PC-3 (cell line): ENCODE measurements at regions not wholly inside any gene's neighbourhood (a gene's known extent, or its start where the extent isn't known, plus 50 kb on each side); places are given as distances from the start of the nearest gene placed in this dataset.

Experiments
- ATAC-seq: fragments of 200-7000 bp; cut with Tn5 transposase; 2 replicates; pipeline ENCODE4 v1.9.1; 2020; ENCODE audit warnings: mild to moderate bottlenecking, moderate library complexity
- BruUV-seq: library from RNA; stranded (reverse); fragments of 400-500 nt; replicated peaks from 2 replicates; lab custom pipeline; 2021; lab: Mats Ljungman, UMichigan
- CTCF ChIA-PET: fragments of 300-600 bp; sonication (Branson Sonifier 250); formaldehyde crosslinking; loops from one replicate; lab custom pipeline; 2022; ENCODE audit warnings: antibody characterized with exemption; lab: Charles Lee
- POLR2A ChIA-PET: fragments of 300-600 bp; sonication (Branson Sonifier 250); formaldehyde crosslinking; loops from one replicate; lab custom pipeline; 2022; ENCODE audit warnings: antibody characterized with exemption; ENCODE audit not compliant: unreplicated experiment; lab: Charles Lee
- DNase-seq: peaks from one replicate; pipeline ENCODE4 v3.0.0-alpha.2; 2015
- H2AFZ ChIP-seq: fragments of 300-600 bp; sonication (generic); 2 replicates; pipeline ENCODE4 v1.6.0; 2016; ENCODE audit warnings: antibody characterized with exemption, low read length
- H3F3A ChIP-seq: fragments of 300-600 bp; sonication (generic); one replicate; pipeline ENCODE4 v1.6.0; 2017; ENCODE audit warnings: antibody characterized with exemption, low read length, control low read depth, mild to moderate bottlenecking; ENCODE audit not compliant: unreplicated experiment
- H3K27ac ChIP-seq: fragments of 300-600 bp; sonication (generic); 2 replicates; pipeline ENCODE4 v1.5.1; 2016; ENCODE audit warnings: mild to moderate bottlenecking, low read length
- H3K27me3 ChIP-seq: fragments of 300-600 bp; sonication (generic); 2 replicates; pipeline ENCODE4 v1.6.1; 2016; ENCODE audit warnings: low read length, mixed read lengths
- H3K36me3 ChIP-seq: fragments of 300-600 bp; sonication (generic); 2 replicates; pipeline ENCODE4 v1.6.1; 2016; ENCODE audit warnings: low read depth, mixed run types, low read length, mixed read lengths
- H3K4me1 ChIP-seq: fragments of 300-600 bp; sonication (generic); 2 replicates; pipeline ENCODE4 v1.5.1; 2016; ENCODE audit warnings: low read length; ENCODE audit not compliant: insufficient read depth
- H3K4me2 ChIP-seq: fragments of 300-600 bp; sonication (generic); 2 replicates; pipeline ENCODE4 v1.6.0; 2016; ENCODE audit warnings: low read length
- H3K4me3 ChIP-seq: fragments of 300-600 bp; sonication (generic); 2 replicates; pipeline ENCODE4 v1.5.1; 2016; ENCODE audit warnings: mild to moderate bottlenecking, low read length, mixed read lengths
- H3K79me2 ChIP-seq: fragments of 300-600 bp; sonication (generic); 2 replicates; pipeline ENCODE4 v1.6.1; 2017; ENCODE audit warnings: low read length, mixed read lengths
- H3K9ac ChIP-seq: fragments of 300-600 bp; sonication (generic); 2 replicates; pipeline ENCODE4 v1.6.0; 2016; ENCODE audit warnings: mild to moderate bottlenecking, low read length
- H3K9me2 ChIP-seq: fragments of 300-600 bp; sonication (generic); replicated peaks from 2 replicates; pipeline ENCODE4 v1.6.1; 2016; ENCODE audit warnings: mixed run types, low read length, mixed read lengths
- H3K9me3 ChIP-seq: fragments of 300-600 bp; sonication (generic); 2 replicates; pipeline ENCODE4 v1.6.1; 2016; ENCODE audit warnings: low read length, mixed read lengths
- H4K20me1 ChIP-seq: fragments of 300-600 bp; sonication (generic); 2 replicates; pipeline ENCODE4 v1.6.1; 2016; ENCODE audit warnings: low read length, mixed read lengths
- EZH2 ChIP-seq: fragments of 300-600 bp; sonication (generic); IDR thresholded peaks from one replicate; pipeline ENCODE4 v1.6.1; 2017; ENCODE audit warnings: antibody characterized with exemption, mild to moderate bottlenecking, low read length; ENCODE audit not compliant: unreplicated experiment
- EZH2phosphoT487 ChIP-seq: fragments of 300-600 bp; sonication (generic); IDR thresholded peaks from 2 replicates; pipeline ENCODE4 v1.6.1; 2018; ENCODE audit warnings: mild to moderate bottlenecking, antibody characterized with exemption, low read length, borderline replicate concordance
- intact Hi-C: fragments of 100-400 bp; cut with micrococcal nuclease; formaldehyde crosslinking; loops from 2 replicates; pipeline ENCODE4 v1.9.0; 2023
- TF ChIP-seq, protein P1 (sequence below): fragments of 300-600 bp; sonication (generic); conservative IDR thresholded peaks from 2 replicates; pipeline ENCODE4 v1.5.1; 2017; ENCODE audit warnings: antibody characterized with exemption, low read depth, mild to moderate bottlenecking, low read length

DNA sequence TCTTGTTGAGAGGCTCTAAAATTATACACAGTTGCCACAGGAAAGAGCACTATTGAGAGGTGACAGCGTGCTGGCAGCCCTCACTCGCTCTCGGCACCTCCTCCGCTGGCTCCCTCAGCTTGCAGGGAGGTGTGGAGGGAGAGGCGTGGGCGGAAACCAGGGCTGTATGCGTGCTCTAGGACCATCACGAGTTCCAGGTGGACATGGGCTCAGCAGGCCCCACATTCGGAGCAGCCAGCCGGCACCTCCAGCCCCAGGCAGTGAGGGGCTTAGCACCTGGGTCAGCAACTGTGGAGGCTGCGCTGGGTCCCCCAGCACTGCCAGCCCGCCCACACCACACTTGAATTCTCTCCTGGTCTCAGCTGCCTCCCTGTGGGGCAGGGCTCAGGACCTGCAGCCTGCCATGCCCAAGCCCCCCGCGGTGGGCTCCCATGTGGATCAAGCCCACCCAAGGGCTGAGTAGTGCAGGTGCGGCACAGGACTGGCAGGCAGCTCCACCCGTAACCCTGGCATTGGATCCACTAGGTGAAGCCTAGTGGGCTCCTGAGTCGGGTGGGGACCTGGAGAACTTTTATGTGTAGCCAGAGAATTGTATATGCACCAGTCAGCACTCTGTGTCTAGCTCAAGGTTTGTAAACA lies 460.6 kb upstream of the ALCAM start:
- H3K79me2 ChIP-seq: no peaks in the 10 kb centered on the region
- no peak overlapping the region for H3K9ac ChIP-seq
- ATAC-seq (no peak), DNase-seq (no peak)
- no peaks in the 10 kb centered on the region for H3K9me2 ChIP-seq
- POLR2A ChIA-PET: interaction anchor here (0.6 kb wide), 1 partner anchor 26 kb away, joined by 3 read pairs; no protein-coding TSS in a partner anchor
- BruUV-seq: no TSS peak
- H3K9me3 ChIP-seq: peaks cover 11% of the 10 kb centered on the region
- intact Hi-C loops: loop anchor here (5.0 kb wide), 1 partner anchor 211 kb away; no protein-coding TSS in a partner anchor
- H3K36me3 ChIP-seq: peaks cover 2% of the 10 kb centered on the region; the same call in 1 of the 2 replicates
- no peaks in the 10 kb centered on the region for H3K27me3 ChIP-seq
- H3K4me3 ChIP-seq: no peak overlapping the region
- H3K27ac ChIP-seq: no peak overlapping the region
- H3K4me2 ChIP-seq: no peak overlapping the region
- peaks cover 6% of the 10 kb centered on the region for H3F3A ChIP-seq
- TF ChIP-seq EZH2phosphoT487 (no peak), EZH2 (no peak)
- TF ChIP-seq, protein P1, sequence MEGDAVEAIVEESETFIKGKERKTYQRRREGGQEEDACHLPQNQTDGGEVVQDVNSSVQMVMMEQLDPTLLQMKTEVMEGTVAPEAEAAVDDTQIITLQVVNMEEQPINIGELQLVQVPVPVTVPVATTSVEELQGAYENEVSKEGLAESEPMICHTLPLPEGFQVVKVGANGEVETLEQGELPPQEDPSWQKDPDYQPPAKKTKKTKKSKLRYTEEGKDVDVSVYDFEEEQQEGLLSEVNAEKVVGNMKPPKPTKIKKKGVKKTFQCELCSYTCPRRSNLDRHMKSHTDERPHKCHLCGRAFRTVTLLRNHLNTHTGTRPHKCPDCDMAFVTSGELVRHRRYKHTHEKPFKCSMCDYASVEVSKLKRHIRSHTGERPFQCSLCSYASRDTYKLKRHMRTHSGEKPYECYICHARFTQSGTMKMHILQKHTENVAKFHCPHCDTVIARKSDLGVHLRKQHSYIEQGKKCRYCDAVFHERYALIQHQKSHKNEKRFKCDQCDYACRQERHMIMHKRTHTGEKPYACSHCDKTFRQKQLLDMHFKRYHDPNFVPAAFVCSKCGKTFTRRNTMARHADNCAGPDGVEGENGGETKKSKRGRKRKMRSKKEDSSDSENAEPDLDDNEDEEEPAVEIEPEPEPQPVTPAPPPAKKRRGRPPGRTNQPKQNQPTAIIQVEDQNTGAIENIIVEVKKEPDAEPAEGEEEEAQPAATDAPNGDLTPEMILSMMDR: no peak
- H4K20me1 ChIP-seq: no peaks in the 10 kb centered on the region
- peaks cover 30% of the 10 kb centered on the region for H3K4me1 ChIP-seq
- CTCF ChIA-PET: no interaction called here
- H2AFZ ChIP-seq: no peak overlapping the region

DNA sequence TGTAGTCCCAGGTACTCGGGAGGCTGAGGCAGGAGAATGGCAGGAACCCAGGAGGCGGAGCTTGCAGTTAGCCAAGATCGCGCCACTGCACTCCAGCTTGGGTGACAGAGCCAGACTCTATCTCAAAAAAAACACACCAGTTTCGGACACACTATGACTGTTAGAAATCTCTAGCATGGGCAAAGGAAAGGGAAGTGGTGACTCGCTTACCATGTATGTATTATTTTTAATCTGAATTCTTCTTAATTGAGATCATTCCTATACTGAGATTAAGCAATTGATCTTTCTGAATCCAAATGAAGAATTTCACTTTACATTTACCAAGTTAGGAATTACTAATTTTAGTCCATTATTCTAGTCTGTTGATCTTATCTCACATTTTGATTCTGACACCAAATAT lies 459.2 kb upstream of the ALCAM start:
- peak overlapping the region; percentile 56; the same call in 1 of the 2 replicates for H3K4me2 ChIP-seq
- intact Hi-C loops: loop anchor here (5.0 kb wide), 1 partner anchor 210 kb away; no protein-coding TSS in a partner anchor
- ChIA-PET POLR2A (interaction anchor here (0.7 kb wide), 1 partner anchor 24 kb away, joined by 4 read pairs; no protein-coding TSS in a partner anchor), CTCF (no interaction called here)
- no peak overlapping the region; the same call in 1 of the 2 replicates for H3K4me3 ChIP-seq
- peaks cover 6% of the 10 kb centered on the region for H3F3A ChIP-seq
- no peaks in the 10 kb centered on the region for H3K9me2 ChIP-seq
- H3K79me2 ChIP-seq: no peaks in the 10 kb centered on the region
- peaks cover 10% of the 10 kb centered on the region for H3K9me3 ChIP-seq
- DNase-seq: peak; percentile 88
- BruUV-seq: no TSS peak
- peak; percentile 53 for ATAC-seq
- peak overlapping the region; percentile 60 for H2AFZ ChIP-seq
- H3K4me1 ChIP-seq: peaks cover 30% of the 10 kb centered on the region
- no peaks in the 10 kb centered on the region for H4K20me1 ChIP-seq
- TF ChIP-seq EZH2phosphoT487 (no peak), EZH2 (no peak)
- TF ChIP-seq, protein P1: no peak
- no peaks in the 10 kb centered on the region for H3K27me3 ChIP-seq
- H3K9ac ChIP-seq: no peak overlapping the region
- H3K27ac ChIP-seq: peak overlapping the region; percentile 45
- peaks cover 2% of the 10 kb centered on the region; the same call in 1 of the 2 replicates for H3K36me3 ChIP-seq

DNA sequence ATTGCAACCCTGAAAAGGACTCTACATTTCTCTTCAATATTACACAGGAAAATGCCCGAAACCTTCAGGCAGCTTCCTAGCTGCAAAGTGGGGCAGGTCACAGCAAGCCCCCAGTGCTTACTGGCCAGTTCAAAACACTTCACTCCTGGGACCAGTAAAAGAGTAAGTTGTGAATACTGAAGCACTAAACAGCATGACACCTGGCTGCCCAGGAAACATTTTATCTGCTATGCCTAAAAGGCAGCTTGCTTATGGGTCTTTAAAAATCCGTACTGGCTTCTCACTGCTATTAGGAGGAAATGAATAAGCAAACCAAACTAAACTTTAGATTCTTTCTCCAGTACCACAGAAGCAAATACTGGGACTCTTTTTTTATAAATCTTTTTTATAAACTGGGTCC lies 457.9 kb upstream of the ALCAM start:
- TF ChIP-seq EZH2phosphoT487: no peak
- no peak for TF ChIP-seq EZH2
- TF ChIP-seq, protein P1: no peak
- H2AFZ ChIP-seq: peak overlapping the region; percentile 74
- ChIA-PET POLR2A (interaction anchor here (0.7 to 1.4 kb wide), 2 partner anchors 11 to 457 kb away, joined by 5 to 7 read pairs; partner anchors contain the start of gene ALCAM), CTCF (interaction anchor here (0.6 to 1.5 kb wide), 3 partner anchors 12 to 304 kb away, joined by 3 to 5 read pairs (median 4); no protein-coding TSS in a partner anchor)
- H3K9me2 ChIP-seq: no peaks in the 10 kb centered on the region
- peak overlapping the region; percentile 71 for H3K4me2 ChIP-seq
- H4K20me1 ChIP-seq: no peaks in the 10 kb centered on the region
- H3K79me2 ChIP-seq: no peaks in the 10 kb centered on the region
- peaks cover 30% of the 10 kb centered on the region for H3K4me1 ChIP-seq
- no TSS peak for BruUV-seq
- peak; percentile 58 for ATAC-seq
- no peaks in the 10 kb centered on the region for H3K9me3 ChIP-seq
- DNase-seq: peak; percentile 45
- peak overlapping the region; percentile 78 for H3K27ac ChIP-seq
- H3K36me3 ChIP-seq: no peaks in the 10 kb centered on the region
- intact Hi-C loops: loop anchor here (1.0 to 5.0 kb wide), 3 partner anchors 209 to 458 kb away; partner anchors contain the start of gene ALCAM
- peak overlapping the region; percentile 4; the same call in 1 of the 2 replicates for H3K4me3 ChIP-seq
- H3F3A ChIP-seq: peaks cover 6% of the 10 kb centered on the region
- peak overlapping the region; percentile 31 for H3K9ac ChIP-seq
- no peaks in the 10 kb centered on the region for H3K27me3 ChIP-seq
